T-cell (primary cell): ENCODE measurements at regions not wholly inside any gene's neighbourhood (a gene's known extent, or its start where the extent isn't known, plus 50 kb on each side); places are given as distances from the start of the nearest gene placed in this dataset.

Source experiments
- ATAC-seq, 4 experiments: fragments of 200-7000 bp in 3 of 4; fragments of 150-1000 bp in 1 of 4; cut with Tn5 transposase; replicated peaks in 1 of 4; 1 replicate in 3 of 4; 2 replicates in 1 of 4; pipeline ENCODE4 v1.10.0; 2021; ENCODE audit warnings: moderate library complexity in 3 of 4, mild to moderate bottlenecking in 2 of 4, moderate number of reproducible peaks in 1 of 4
- CTCF ChIA-PET, 2 donors: fragments of 300-600 bp; sonication (Branson Sonifier 250); formaldehyde crosslinking; loops; one replicate each; lab custom pipeline; 2022; ENCODE audit warnings: antibody characterized with exemption in 2 of 2; lab: Charles Lee
- POLR2A ChIA-PET, 2 donors: fragments of 300-600 bp; sonication (Branson Sonifier 250); formaldehyde crosslinking; loops; one replicate each; lab custom pipeline; 2022; ENCODE audit warnings: antibody characterized with exemption in 2 of 2; lab: Charles Lee
- DNase-seq, 35 experiments: peaks; one replicate each; pipeline versions ENCODE4 v3.0.0 to v3.0.0-alpha.2; 2013 to 2023
- H3K27ac ChIP-seq: one replicate; pipeline ENCODE4 v1.5.1; 2013; ENCODE audit warnings: low read length
- H3K27me3 ChIP-seq, 2 experiments: replicated peaks in 1 of 2; 1 replicate in 1 of 2; 2 replicates in 1 of 2; pipeline versions ENCODE4 v1.6.1 to v1.7.0; 2013; ENCODE audit warnings: low read length in 1 of 2, mixed read lengths in 1 of 2; ENCODE audit not compliant: control insufficient read depth in 2 of 2, insufficient read depth in 2 of 2; ENCODE audit errors: extremely low read depth in 1 of 2
- H3K36me3 ChIP-seq, 2 donors: 1 replicate in 1 of 2; 2 replicates in 1 of 2; pipeline versions ENCODE4 v1.6.1 to v1.7.0; 2013; ENCODE audit warnings: low read length in 1 of 2; ENCODE audit not compliant: control insufficient read depth in 2 of 2, insufficient read depth in 1 of 2; ENCODE audit errors: extremely low read depth in 1 of 2
- H3K4me1 ChIP-seq, 2 experiments: 1 replicate in 1 of 2; 2 replicates in 1 of 2; pipeline versions ENCODE4 v1.6.1 to v1.7.0; 2013; ENCODE audit warnings: low read length in 2 of 2, mixed read lengths in 1 of 2; ENCODE audit not compliant: insufficient read depth in 2 of 2, control insufficient read depth in 1 of 2; ENCODE audit errors: extremely low read depth in 1 of 2
- H3K4me3 ChIP-seq, 2 donors: 1 replicate in 1 of 2; 2 replicates in 1 of 2; pipeline versions ENCODE4 v1.5.1 to v1.7.0; 2013; ENCODE audit warnings: mild to moderate bottlenecking in 2 of 2, low read length in 1 of 2, moderate library complexity in 1 of 2; ENCODE audit not compliant: control insufficient read depth in 1 of 2; ENCODE audit errors: extremely low read depth in 1 of 2
- H3K9me3 ChIP-seq: 2 replicates; pipeline ENCODE4 v1.7.0; 2013
- H3K27ac Mint-ChIP-seq, 2 donors: one replicate each; pipeline ENCODE4 v1.8.0; 2020 to 2021; ENCODE audit warnings: mild to moderate bottlenecking in 2 of 2, mixed read lengths in 2 of 2
- H3K27me3 Mint-ChIP-seq, 2 donors: one replicate each; pipeline ENCODE4 v1.8.0; 2021 to 2022; ENCODE audit warnings: mixed read lengths in 2 of 2
- H3K36me3 Mint-ChIP-seq: one replicate; pipeline ENCODE4 v1.8.0; 2021; ENCODE audit warnings: mixed read lengths
- H3K4me1 Mint-ChIP-seq, 3 donors: one replicate each; pipeline ENCODE4 v1.8.0; 2020 to 2022; ENCODE audit warnings: mixed read lengths in 3 of 3, mild to moderate bottlenecking in 1 of 3
- H3K4me3 Mint-ChIP-seq, 3 donors: one replicate each; pipeline ENCODE4 v1.8.0; 2020 to 2022; ENCODE audit warnings: mild to moderate bottlenecking in 3 of 3, mixed read lengths in 3 of 3, moderate library complexity in 3 of 3
- H3K9me3 Mint-ChIP-seq, 3 donors: one replicate each; pipeline ENCODE4 v1.8.0; 2020 to 2022; ENCODE audit warnings: mixed read lengths in 3 of 3
- WGBS: methylation state at CpG from one replicate; pipeline ENCODE4 v1.1.5; 2013; ENCODE audit warnings: missing lambda C conversion rate; ENCODE audit not compliant: insufficient coverage; 5-methylcytosine and 5-hydroxymethylcytosine counted together

DNA sequence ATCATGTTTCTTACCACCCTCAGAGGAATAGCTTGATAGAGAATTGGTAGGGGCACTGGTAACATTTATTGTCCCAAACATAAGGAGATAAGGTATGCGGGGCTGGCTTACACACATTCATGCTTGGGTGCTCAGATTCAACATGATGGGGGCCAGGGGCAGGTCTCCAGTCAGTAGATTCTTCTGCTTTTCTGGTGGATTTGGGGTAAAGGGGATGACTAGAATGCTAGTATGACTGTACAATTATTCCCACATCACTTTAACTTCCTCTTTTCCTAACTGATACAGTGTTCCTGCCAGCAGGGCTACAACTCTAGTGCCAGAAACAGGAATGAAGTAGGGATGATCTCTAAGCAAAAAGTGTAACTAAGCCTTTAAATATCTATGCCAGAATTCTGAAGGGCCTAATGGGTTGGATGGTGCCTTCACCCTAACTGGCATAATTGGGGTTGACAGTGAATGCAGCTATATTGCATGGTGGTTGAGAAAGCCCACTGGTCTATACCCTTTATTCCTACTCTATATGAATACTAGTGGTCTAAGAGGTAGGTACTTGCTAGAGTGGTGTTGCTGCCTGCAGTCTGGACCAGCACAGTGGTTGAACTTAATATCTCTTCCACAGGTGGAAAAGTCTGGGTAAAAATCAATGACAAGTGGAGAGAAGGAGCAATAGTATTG lies 117.4 kb downstream of the IL12A start:
- Mint-ChIP-seq H3K27ac (no peak overlapping the region), H3K4me3 (no peak overlapping the region), H3K9me3 (no peaks in the 10 kb centered on the region), H3K4me1 (no peaks in the 10 kb centered on the region), H3K36me3 (no peaks in the 10 kb centered on the region), H3K27me3 (peaks cover 7 to 8% of the 10 kb centered on the region in 2 donors)
- H3K4me3 ChIP-seq: no peak overlapping the region
- H3K9me3 ChIP-seq: no peaks in the 10 kb centered on the region
- ChIA-PET POLR2A (no interaction called here), CTCF (no interaction called here)
- no peak overlapping the region for H3K27ac ChIP-seq
- DNase-seq (no peak), ATAC-seq (no peak)
- H3K4me1 ChIP-seq: no peaks in the 10 kb centered on the region
- WGBS: no CpG with 5 or more reads among the region's 1 CpG
- no peaks in the 10 kb centered on the region for H3K36me3 ChIP-seq
- no peaks in the 10 kb centered on the region for H3K27me3 ChIP-seq

DNA sequence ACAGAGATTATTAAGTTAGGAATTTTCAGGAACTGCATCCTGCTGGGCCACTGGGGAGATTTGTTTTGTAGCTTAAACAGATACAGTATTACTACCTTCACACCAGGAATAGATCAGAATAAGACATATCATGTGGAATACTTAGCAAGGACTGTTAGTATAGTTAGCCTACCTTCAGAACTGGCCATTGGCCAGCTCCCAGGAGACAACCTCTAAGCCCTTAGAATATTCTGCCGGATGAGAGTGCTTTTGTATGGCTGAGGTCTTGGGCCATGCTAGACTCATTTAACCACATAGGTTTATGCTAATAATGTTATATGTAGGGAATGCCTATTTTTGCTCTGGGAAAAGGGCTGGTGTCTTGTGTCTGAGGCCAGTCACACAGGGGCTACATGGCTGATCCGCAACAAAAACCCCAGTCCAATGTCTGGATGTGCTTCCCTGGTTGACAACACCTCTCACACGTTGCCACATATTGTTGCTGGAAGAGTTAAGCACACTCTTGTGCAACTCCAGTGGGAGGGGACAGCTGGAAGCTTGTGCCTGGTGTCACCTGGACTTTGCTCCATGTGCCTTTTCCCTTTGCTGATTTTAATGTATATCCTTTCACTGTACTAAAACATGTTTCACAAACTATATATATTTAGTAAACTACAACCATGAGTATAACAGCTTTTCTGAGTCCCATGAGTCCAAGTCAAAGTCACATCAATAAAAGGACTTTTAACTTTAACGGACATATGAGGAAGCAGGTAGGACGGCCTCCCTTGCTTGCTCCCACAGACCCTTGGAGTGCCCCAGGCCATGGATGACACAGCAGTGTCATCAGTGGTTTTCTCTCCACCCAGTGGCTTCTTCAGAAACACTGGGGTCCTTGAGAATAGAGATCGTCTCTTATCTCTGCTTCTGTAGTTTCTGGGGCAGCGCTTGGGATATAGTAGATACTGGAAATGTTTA lies 118.0 kb upstream of the C3orf80 start:
- ATAC-seq (no peak), DNase-seq (no peak)
- H3K4me1 Mint-ChIP-seq: no peaks in the 10 kb centered on the region
- CTCF ChIA-PET: no interaction called here
- H3K27ac Mint-ChIP-seq: no peak overlapping the region
- Histone ChIP-seq H3K9me3 (no peaks in the 10 kb centered on the region), H3K27ac (no peak overlapping the region), H3K4me3 (no peak overlapping the region), H3K4me1 (no peaks in the 10 kb centered on the region), H3K27me3 (no peaks in the 10 kb centered on the region), H3K36me3 (no peaks in the 10 kb centered on the region)
- H3K36me3 Mint-ChIP-seq: no peaks in the 10 kb centered on the region
- no peaks in the 10 kb centered on the region for H3K9me3 Mint-ChIP-seq
- H3K4me3 Mint-ChIP-seq: no peak overlapping the region
- peaks cover 0 to 4% of the 10 kb centered on the region in 2 donors for H3K27me3 Mint-ChIP-seq
- 61% methylated on average over 4 of the region's 7 CpGs for WGBS
- POLR2A ChIA-PET: no interaction called here

DNA sequence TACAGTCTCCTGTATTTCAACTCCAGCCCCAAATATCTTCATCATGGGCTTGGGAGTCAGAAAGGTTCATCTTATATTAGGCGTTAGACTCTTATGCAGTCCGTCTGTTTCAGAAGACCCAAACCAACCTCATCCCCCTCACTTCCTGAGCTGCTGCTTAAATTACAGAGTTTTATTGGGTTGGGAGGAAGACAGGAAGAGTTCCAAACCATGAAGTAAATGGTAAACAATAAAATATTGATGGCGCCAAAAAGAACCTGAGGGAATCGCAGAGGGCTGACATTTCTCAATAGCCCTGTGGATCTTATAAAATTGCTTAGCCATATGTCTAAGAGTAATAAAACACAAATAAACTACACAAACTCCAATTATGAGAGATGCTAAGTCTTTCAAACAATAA lies 116.9 kb upstream of the C3orf80 start:
- no peaks in the 10 kb centered on the region for H3K36me3 Mint-ChIP-seq
- no peak overlapping the region for H3K27ac ChIP-seq
- H3K27me3 Mint-ChIP-seq: peaks cover 6 to 9% of the 10 kb centered on the region in 2 donors
- no peak overlapping the region for H3K4me3 ChIP-seq
- ChIA-PET CTCF (interaction anchor here in 1 of 2 donors (0.6 to 1.2 kb wide), 2 partner anchors 10 to 48 kb away, joined by 3 to 10 read pairs; no protein-coding TSS in a partner anchor), POLR2A (no interaction called here)
- H3K36me3 ChIP-seq: no peaks in the 10 kb centered on the region
- H3K4me1 Mint-ChIP-seq: no peaks in the 10 kb centered on the region
- H3K4me1 ChIP-seq: no peaks in the 10 kb centered on the region
- DNase-seq: no peak
- ATAC-seq: no peak
- WGBS: no CpG with 5 or more reads among the region's 4 CpGs
- no peaks in the 10 kb centered on the region for H3K9me3 ChIP-seq
- H3K27me3 ChIP-seq: no peaks in the 10 kb centered on the region
- H3K4me3 Mint-ChIP-seq: no peak overlapping the region
- no peak overlapping the region for H3K27ac Mint-ChIP-seq
- no peaks in the 10 kb centered on the region for H3K9me3 Mint-ChIP-seq

DNA sequence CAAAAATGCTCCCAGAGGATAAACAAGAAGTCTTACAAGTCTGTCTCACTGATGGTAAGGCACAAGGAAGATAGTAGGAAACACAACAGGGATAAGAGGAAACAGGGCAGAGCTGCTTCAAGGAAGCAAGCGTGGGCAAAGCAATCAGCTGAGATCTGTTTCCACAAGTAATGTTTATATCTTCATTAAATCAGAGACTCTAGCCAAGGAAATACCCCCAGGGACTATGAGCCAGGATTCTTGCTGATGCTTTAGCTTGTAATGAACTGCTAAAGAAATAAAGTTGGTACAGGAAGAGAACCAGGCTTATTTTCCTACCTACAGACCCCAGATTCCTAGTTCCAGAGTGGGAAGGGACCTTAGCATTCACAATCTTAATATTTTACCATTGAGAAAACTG lies 112.7 kb upstream of the C3orf80 start:
- Mint-ChIP-seq H3K4me1 (no peaks in the 10 kb centered on the region), H3K9me3 (peaks cover 0 to 3% (median 0%) of the 10 kb centered on the region in 3 donors), H3K27me3 (peaks cover 15 to 16% of the 10 kb centered on the region in 2 donors), H3K36me3 (no peaks in the 10 kb centered on the region), H3K4me3 (no peak overlapping the region), H3K27ac (no peak overlapping the region)
- WGBS: no CpG with 5 or more reads among the region's 1 CpG
- Histone ChIP-seq H3K36me3 (no peaks in the 10 kb centered on the region), H3K27ac (no peak overlapping the region), H3K4me1 (no peaks in the 10 kb centered on the region), H3K9me3 (no peaks in the 10 kb centered on the region), H3K4me3 (no peak overlapping the region), H3K27me3 (peaks cover 0 to 10% of the 10 kb centered on the region in 2 experiments)
- ChIA-PET POLR2A (no interaction called here), CTCF (no interaction called here)
- ATAC-seq (no peak), DNase-seq (no peak)

DNA sequence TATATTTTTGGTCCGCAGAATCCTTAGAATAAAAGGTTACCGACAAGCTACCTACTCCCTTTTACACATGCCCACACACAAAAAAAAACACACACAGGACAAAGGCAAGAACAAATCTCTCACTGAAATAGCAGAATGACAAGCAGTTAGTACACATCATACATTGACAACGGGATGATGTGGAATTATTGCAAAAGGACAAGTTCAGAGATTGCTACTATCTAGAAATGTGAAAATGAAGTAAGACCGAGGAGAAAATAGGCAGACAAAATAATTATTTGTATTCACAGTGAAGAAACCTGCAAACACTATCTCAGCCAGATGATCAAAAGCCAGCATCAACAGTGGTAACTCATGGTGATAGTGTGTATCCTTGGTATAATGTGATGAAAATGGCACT lies 112.2 kb upstream of the C3orf80 start:
- DNase-seq (no peak), ATAC-seq (no peak)
- Histone ChIP-seq H3K4me3 (no peak overlapping the region), H3K9me3 (no peaks in the 10 kb centered on the region), H3K4me1 (no peaks in the 10 kb centered on the region), H3K27me3 (peaks cover 0 to 10% of the 10 kb centered on the region in 2 experiments), H3K36me3 (no peaks in the 10 kb centered on the region), H3K27ac (no peak overlapping the region)
- Mint-ChIP-seq H3K27me3 (peaks cover 20 to 21% of the 10 kb centered on the region in 2 donors), H3K4me1 (no peaks in the 10 kb centered on the region), H3K9me3 (peaks cover 0 to 3% (median 0%) of the 10 kb centered on the region in 3 donors), H3K27ac (no peak overlapping the region), H3K4me3 (no peak overlapping the region), H3K36me3 (no peaks in the 10 kb centered on the region)
- ChIA-PET CTCF (no interaction called here), POLR2A (no interaction called here)
- 100% methylated on average over 1 of the region's 4 CpGs for whole genome bisulfite sequencing

DNA sequence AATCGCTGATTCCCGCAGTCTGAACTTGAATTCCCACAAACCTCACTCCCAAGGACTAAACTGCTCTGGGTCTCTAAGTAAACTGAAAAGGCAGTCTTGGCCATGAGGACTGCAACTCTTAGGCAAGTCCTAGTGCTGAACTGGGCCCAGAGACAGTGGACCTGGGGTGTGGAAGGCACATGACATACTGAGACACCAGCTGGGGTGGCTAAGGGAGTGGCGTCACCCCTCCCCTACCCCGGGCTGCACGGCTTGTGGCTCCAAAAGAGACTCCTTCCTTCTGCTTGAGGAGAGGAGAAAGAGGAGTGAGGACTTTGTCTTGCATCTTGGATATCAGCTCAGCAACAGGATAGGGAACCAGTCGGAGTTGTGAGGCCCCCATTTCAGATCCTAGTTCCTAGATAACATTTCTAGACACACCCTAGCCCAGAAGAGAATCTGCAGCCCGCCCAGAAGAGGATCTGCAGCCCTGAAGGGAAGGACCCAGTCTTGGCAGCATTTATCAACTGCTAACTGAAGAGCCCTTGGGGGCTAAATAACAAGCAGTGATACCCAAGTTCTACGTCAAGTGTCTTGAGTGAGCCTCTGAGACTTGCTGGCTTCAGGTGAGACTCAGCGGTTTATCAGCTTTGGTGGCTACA lies 110.7 kb upstream of the C3orf80 start:
- POLR2A ChIA-PET: no interaction called here

More for the DNA sequence above, 110.7 kb upstream of the C3orf80 start:
- H3K4me3 ChIP-seq: no peak overlapping the region
- peaks cover 0 to 4% (median 3%) of the 10 kb centered on the region in 3 donors for H3K9me3 Mint-ChIP-seq
- H3K4me3 Mint-ChIP-seq: no peak overlapping the region
- H3K4me1 ChIP-seq: no peaks in the 10 kb centered on the region
- H3K27me3 ChIP-seq: peaks cover 0 to 10% of the 10 kb centered on the region in 2 experiments
- no peak overlapping the region for H3K27ac Mint-ChIP-seq
- 76% methylated on average over 3 of the region's 9 CpGs for WGBS
- DNase-seq (no peak), ATAC-seq (no peak)
- H3K36me3 Mint-ChIP-seq: no peaks in the 10 kb centered on the region
- no peaks in the 10 kb centered on the region for H3K36me3 ChIP-seq
- CTCF ChIA-PET: no interaction called here
- H3K27me3 Mint-ChIP-seq: peaks cover 26 to 28% of the 10 kb centered on the region in 2 donors
- no peaks in the 10 kb centered on the region for H3K9me3 ChIP-seq
- no peaks in the 10 kb centered on the region for H3K4me1 Mint-ChIP-seq
- no peak overlapping the region for H3K27ac ChIP-seq
